ENCODE measurements at regions not wholly inside any gene's neighbourhood (a gene's known extent, or its start where the extent isn't known, plus 50 kb on each side); places are given as distances from the start of the nearest gene placed in this dataset.
"Not testable (repeated sequence)": the region's sequence is repeated elsewhere in the genome, so short reads cannot be mapped to it uniquely, and the experiment has no call there.

DNA sequence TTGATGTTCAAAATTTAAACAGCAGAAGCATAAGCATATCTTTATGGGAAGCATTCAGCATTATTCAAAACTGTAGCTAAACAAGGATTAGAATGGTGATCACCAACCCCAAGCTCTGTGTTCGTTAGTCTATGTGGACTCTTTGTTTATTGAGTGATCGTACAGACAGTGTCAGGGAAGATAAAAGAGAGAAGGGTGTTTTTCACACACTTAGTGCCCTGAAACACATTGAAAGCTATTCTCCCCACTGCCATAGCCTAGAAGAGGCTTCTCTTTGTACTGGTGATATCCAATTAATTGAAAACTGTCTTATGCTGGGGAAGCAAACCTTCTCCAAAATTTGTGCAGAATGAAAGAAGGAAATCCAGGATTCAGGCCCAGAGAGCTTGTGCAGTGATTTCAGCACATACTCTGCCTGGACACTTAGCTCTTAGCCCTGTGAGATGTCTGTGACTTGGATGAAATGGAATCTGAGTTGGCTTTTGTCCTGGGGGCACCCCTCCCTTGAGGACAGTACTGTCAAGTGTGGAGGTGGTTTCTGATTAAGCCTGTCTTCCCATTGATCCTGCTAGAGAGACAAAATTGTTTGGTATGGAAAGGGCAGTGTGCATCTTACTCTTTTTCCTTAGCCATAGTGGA is 125.7 kb upstream of the MTHFD1L start:
- DNase-seq: no peak

DNA sequence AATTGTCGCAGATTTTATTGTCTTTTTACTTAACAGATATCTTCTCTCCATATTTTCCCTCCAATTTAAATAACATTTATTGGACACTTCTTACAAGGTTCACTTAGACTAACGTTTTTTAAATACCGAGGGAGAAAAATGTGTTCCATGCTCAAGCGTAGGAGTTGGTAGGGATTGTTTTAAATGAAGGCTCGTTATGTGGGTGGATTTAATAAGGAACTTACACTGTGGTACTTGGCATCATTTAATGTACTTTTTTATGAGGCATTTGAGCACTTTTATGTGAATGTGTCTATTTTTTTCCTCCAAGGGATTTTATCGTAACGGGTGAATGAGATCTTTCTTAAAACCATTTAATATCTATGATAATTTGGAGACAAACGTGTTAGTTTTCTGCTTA is 125.0 kb upstream of the MTHFD1L start:
- DNase-seq: no peak

DNA sequence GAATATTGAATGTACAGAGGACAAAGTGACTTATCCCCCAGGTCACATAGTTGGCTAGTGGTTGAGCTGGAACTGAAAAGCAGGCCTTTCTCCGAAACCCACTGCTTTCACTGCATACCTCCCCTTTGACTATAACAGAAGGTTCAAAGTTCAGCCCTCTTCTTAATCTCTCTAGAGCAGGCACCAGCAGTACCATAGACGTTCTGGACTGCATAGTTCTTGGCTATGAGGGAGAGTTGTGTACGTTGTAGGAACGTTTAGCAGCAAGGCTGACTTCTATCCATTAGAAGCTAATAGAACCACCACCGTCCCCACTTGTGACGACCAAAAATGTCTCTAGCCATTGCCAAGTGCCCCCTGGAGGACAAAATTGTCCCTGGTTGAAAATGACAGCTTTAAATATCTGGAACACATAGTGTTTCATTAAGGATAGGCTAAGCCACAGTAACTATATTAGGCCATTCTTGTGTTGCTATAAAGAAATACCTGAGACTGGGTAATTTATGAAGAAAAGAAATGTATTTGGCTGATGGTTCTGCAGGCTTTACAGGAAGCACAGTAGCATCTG is 123.8 kb upstream of the MTHFD1L start:
- DNase-seq: no peak

DNA sequence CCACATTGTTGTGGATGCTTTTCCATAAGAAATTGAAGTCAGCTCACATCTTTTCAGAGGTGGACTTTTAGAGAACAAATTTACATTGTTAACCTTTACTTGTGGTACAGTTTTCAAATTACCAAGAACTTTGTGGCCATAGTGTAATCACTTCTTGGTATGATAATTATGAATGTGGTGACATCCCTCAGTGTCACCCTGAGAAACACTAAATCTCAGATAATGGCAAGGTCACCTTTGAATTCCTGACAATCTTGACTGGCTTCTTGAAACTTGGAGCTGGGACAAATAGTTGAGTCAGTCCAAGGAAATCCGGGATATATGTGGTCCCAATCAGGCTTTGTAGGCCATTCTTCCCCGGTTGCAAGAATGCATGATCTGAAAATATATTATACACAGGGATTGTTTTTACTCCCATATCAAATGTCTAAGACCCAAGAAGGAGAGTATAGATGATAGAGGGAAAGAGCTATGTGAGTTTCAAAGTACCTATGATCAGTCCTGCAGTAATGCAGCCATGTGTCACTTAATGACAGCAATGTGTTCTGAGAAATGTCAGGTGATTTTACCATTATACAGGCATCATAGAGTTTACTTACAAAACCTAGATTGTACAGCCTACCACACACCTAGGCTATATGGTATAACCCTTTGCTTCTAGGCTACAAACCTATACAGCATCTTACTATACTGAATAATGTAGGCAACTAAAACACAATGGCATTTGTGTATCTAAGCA is 120.8 kb upstream of the MTHFD1L start:
- DNase-seq: no peak

DNA sequence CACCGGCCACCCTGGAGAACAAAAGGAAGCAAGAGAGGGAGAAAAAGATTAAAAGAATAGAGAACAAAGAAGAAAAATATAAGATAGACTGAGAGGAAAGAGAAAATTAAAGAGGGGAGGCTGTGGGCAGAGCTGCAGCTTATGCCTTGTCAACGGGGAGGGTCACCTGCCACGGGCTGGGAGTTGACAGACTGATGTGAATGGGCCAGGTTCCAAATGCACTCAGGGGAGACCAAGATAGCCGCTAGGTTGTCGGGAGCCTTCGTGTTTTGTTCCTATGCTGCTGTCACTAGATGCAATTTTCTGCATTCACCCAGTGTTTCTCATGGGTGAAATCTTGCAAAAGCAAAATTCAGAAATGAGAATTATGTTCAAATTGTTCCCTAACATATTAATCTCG is 119.6 kb upstream of the MTHFD1L start:
- no peak for DNase-seq

DNA sequence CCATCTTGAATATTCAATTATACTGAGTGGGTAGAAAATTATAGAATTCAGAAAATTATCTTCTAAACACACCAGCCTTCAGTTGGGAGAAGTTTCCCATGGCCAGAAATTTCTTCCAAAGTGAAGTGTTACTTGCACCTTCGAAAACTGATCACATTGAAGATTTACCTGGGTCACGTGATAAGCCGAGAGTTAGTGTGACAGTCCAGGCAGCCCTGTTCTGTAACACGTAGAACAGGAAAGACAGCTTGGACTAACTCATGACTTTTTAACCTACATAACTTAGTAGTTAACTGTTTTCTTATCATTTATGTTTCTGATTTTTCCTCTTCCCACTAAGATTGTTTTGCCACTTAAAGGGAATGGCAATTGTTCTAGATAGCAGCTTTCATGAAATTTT is 118.3 kb upstream of the MTHFD1L start:
- no peak for DNase-seq

DNA sequence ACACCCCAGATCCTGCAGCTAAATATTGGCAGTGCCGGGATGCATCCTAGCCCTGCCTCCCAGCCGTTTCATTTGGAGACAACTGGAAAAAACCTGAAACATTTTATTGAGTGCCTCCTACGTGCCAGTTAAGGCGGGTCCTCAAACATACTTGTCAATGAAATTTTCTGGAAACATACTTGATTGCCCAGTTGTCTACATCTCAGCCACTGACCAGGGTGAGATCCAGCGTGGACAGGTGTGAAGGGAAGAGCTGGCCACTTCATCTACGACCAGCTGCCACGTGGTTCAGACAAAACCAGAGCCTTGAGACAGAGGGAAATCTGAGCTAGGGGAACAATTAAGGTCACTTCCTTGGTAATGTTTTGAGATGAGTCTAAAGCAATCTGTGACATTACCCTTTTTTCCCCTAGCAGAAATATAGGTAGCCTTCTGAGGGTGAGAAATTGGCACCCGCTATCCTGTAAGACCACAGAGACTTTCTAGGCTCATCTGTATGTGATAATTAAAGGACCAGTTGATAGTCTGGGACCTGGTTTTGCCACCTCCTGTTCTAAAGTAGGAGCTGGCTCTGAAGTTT is 116.3 kb upstream of the MTHFD1L start:
- DNase-seq: no peak

DNA sequence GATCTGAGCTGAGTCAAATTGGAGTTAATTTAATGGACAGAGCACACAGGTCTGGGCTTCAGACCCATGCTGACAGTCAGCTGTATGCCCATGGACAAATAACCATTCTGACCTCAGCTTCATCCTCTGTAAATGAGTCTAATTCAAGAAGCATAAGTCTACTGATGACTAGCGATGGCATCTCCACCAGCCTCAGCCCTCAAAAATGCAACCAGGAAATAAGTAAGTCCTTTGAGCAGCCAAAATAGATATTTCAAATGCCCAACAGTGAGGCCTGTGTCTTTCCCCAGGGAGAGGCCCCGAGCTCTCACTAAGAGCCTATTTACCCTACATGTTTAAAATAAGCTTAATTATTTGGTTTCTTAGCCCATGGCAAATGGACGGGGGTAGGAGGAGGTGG is 114.2 kb upstream of the MTHFD1L start:
- no peak for DNase-seq

DNA sequence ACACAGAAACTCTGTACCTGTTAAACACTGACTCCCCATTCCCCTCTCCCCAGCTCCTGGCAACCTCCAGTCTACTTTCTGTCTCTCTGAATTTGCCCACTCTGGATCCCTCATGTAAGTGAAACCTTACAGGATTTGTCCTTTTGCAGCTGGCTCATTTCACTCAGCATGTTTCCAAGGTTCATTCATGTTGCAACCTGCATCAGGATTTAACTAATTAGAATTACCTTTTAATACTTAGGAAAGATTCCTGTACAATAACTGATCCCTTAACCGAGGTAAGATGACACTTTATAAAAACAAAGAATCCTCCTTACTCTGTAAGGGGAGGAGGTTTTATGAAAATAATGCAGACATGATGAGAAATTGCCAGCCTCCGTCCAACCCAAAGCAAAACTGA is 113.1 kb upstream of the MTHFD1L start:
- no peak for DNase-seq

DNA sequence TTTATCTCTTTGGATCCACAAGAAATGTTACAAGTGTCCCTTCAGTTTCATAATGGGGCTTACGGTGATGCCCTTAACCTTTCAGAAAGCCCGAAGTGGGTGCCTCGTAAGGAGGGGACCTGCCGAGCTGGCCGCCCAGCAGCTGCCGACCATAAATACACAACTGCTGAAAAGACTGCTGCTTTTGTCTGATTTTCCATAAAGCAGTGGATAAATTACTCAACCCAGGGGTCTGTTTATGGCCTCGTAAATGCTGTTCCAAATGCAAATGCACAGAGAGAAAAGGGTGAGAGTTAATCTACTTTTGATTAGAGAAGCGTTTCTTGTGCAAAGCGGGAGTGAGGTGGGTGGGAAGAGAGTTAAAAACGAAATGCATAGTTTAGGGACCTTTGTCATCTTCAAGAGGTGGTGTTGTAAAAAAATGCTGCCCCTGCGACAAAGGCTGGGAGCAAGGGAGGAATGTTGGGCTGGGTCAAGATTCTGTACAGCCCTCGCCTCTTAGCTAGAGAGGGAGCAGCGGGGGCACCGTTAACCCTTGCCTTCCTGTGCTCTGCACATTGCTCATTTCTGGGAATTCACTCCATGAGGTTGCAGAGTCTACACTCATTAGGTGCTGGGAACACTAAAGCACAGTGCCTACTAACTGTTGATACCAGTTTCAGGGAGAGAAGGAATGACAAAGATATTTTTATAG is 112.0 kb upstream of the MTHFD1L start:
- no peak for DNase-seq

DNA sequence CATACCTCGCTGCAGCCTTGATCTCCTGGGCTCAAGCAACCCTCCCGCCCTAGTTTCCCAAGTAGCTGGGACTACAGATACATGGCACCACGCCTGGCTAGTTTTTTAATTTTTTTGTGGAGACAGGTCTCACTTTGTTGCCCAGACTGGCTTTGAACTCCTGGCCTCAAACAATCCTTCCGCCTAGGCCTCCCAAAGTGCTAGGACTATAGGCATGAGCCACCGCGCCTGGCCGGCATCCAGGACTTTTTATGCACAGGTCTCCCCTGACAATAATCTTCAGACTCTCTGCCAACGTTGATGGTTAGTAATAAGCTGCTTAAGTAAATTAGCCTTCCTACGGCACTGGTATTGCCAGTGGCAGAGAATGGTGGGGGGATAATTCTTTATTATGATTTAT is 110.5 kb upstream of the MTHFD1L start:
- DNase-seq: no peak

DNA sequence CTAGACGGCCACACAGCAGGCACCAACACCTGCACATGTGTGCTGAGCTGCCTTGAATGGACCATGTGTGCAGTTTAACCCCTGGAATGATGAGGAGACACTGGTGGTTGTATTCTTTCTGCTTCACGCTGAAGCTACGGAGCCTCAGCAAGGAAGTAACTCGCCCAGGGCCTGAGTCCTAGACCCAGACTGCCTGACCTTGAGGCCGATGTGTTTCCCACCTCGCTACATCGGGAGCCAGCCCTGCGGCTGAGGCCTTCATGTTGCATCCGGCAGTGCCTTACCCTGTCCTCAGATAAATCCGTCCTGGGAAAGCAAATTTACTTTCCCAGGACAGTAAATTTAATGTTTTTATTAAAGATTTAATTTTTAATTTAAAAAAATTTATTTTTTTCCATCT is 110.0 kb upstream of the MTHFD1L start:
- no peak for DNase-seq

DNA sequence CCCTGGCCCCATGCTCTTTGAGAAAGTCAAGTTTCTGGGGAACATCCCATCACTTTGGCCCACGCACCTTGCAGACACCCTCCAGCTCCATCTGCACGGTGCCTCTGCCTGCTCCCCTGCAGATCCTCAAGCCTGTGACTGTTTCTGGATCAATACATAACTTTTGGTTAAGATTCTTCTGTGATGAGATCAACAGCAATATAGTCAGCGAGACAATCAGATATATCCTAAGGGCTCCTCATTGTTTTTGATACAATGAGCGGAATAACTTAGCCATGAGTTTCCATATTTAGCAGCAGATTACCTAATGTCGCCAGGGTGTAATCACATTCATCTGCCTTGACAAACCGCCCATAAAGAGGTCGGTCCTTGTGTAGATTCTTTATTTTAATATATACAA is 109.3 kb upstream of the MTHFD1L start:
- peak; percentile 91 for DNase-seq

DNA sequence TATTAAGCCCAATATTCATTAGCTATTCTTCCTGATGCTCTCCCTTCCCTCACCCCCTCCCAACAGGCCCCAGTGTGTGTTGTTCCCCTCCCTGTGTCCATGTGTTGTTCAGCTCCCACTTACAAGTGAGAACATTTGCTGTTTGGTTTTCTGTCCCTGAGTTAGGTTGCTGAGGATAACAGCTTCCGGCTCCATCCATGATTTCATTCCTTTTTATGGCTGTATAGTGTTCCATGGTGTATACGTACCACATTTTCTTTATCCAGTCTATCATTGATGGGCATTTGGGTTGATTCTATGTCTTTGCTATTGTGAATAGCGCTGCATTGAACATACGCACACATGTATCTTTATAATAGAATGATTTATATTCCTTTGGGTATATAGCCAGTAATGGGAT is 107.7 kb upstream of the MTHFD1L start:
- not testable (repeated sequence) for DNase-seq

DNA sequence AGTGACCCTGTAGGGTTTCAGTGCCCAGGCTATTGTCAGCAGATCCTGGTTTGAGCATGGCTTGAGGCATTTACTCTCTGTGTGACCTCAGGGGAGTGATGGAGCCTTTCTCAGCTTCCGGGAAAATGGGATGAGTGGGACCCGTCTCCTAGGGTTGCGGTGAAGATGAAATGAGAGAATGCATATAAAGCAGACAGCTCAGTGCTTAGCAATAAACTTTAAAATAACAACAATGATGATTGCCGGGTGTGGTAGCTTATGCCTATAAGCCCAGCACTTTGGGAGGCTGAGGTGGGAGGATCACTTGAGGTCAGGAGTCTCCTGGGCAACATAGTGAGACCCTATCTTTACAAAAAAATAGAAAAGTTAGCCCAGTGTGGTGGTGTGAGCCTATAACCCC is 106.0 kb upstream of the MTHFD1L start:
- DNase-seq: no peak

DNA sequence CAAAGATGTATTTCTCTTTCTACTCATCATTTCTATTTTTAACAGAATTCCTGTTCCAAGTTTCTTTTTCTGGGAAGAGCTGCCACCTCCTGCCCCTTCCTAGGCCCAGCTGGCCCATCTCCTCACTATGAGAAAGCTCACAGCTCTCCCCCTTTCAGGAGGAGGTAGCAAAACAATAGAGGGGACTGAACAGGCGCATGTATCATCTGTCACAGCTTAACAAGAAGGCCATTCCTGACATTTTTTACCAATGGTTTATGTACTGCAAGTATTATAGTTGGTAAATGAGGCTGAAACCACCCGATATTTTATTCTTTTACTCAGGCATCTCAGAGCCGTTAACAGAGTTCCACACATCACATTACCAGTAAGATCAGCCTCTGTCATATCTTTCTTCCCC is 103.7 kb upstream of the MTHFD1L start:
- no peak for DNase-seq

DNA sequence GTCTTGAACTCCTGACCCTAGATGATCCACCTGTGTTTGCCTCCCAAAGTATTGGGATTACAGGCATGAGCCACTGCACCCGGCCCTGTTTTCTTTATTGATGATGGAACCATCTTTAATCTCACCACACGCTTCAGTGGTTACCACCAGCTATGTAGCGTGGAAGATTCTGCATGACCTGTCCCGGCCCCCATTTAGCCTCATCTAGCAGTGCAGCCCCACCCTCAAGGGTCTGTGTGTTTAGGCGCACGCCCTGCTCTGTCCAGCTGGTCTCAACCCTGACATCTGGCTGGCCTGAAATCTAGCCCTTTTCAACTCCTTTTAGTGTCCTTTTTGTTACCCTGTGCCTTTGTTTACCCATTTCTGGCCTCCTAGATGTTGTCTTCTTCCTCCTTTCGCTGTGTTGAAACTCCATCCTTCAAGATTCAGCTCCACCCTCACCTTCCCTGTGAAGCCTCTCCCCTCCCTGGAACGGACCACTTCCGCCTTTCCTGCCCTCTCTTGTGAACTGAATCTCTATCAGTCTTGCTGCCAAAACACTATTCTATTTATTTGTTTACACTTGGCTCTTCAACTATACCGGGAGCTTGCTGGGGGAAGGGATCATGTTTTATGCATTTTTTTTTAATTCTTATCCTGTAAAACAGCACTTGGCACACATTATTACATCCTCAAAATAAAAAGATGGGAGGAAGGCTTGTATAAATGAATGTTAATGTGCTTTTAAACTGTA is 101.0 kb upstream of the MTHFD1L start:
- no peak for DNase-seq

DNA sequence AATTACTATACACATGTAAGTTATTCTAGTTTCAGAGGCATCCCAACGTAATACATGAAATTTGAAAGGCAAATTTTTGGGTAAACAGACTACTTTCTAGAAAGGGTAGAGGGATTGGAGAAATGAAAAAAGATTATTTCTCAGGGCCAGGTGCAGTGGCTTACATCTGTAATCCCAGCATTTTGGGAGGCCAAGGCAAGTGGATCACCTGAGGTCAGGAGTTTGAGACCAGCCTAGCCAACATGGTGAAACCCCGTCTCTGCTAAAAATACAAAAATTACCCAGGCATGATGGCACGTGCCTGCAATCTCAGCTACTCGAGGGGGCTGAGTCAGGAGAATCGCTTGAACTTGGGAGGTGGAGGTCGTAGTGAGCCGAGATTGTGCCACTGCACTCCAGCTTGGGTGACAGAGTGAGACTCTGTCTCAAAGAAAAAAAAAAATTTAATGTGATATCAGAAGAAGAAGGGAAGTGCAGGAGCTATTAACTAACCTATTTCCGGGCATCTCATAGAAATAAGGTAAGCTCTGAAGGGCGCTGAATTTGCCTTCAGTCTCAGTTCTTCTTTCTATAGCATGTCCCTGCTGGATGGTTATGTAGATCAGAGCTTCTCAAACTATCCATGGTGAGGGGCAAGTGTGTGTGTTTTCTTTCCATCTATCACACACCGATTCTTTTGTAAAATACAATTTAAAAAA is 100.3 kb upstream of the MTHFD1L start:
- DNase-seq: no peak

DNA sequence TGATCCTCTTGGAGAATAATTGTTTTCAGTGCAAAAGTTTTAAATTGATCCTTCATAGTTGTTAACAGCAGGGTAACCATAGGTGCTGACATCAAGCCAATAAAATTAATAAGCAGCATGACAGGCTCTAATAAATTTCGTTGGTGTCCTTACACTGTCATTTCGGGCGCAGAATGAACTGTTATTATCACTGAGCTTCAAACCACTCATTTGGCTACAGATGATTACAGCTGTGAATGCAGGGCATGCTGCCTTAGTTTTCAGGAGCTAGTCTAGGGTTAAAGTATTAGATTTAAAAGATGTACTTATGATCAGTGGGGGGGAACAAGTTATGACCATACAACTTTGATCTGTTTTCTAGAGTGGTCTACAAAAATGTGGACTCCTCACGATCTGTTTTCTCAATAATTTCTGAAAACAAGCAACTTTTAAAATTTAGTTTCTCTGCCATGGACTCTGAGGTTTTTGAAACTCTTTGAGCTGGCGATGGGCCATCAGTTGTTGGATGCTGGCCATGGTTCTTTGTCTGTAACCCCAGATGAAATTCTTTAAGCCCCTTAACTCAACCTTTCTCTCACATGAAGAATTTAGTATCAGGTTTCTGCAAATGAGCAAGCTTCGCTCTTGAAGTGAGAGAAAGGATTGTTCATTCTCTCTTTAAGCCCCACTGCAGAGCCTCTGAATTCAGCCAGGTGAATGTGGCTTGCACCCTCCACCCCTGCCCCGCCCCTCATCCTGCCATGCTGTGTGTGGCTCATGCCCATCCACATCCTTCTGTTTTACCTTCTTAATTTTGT is 99.1 kb upstream of the MTHFD1L start:
- no peak for DNase-seq

DNA sequence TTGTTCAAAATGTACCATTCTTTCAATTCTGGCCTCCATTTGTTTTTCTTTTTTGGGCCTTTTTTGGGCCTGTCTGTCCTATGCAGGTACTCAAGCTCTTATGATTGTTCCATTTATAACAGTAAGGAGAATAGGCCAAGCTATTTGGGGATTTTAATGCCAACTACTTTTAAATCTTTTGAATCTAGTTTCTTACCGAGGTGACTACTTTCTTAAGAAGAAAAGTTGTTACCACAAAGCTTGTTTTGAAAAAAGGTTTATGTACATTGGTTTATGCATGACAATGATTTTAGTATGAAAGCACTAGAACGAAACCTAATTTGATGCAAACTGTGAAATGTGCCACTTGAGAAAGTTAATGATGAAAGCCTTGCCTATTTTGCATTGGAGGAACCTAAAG is 98.3 kb upstream of the MTHFD1L start:
- no peak for DNase-seq

DNA sequence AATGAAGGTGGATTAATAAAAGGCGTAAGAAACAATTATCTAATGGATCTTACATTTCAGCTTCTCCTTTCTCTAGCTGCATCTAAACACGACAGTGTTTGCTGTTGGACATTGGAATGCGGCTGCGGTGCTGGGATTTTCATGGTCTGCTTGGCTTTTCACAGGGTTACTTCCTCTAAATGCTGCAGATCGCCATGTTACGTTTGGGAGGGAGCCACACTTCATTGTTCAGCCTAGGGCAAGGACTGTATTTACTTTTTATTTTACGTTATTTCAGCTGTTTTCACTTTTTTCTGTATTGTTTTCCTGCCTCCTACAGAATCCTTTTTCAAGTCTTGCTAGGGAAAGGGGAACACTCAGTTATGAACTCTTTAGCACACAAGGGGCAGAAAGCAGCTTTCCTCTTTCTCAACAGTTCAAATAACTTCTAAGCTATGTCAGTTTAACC is 97.9 kb upstream of the MTHFD1L start:
- peak; percentile 70 for DNase-seq

Measured in skin of body (tissue), 1 donor.